ENCODE measurements at regions not wholly inside any gene's neighbourhood (a gene's known extent, or its start where the extent isn't known, plus 50 kb on each side); places are given as distances from the start of the nearest gene placed in this dataset.

GRCh38 chr2:111219285-111219684, 98.6 kb downstream of the BCL2L11 start:
- no peak for TF ChIP-seq CTCF (IDR thresholded peaks at IDR 0.05; ENCODE audit: control insufficient read depth, insufficient read depth, low read depth, low read length, missing control alignments)
- no peak overlapping the region for H3K4me3 ChIP-seq (ENCODE audit: control insufficient read depth, low read depth, low read length)
- no peak for DNase-seq (ENCODE audit: low read depth)

DNA sequence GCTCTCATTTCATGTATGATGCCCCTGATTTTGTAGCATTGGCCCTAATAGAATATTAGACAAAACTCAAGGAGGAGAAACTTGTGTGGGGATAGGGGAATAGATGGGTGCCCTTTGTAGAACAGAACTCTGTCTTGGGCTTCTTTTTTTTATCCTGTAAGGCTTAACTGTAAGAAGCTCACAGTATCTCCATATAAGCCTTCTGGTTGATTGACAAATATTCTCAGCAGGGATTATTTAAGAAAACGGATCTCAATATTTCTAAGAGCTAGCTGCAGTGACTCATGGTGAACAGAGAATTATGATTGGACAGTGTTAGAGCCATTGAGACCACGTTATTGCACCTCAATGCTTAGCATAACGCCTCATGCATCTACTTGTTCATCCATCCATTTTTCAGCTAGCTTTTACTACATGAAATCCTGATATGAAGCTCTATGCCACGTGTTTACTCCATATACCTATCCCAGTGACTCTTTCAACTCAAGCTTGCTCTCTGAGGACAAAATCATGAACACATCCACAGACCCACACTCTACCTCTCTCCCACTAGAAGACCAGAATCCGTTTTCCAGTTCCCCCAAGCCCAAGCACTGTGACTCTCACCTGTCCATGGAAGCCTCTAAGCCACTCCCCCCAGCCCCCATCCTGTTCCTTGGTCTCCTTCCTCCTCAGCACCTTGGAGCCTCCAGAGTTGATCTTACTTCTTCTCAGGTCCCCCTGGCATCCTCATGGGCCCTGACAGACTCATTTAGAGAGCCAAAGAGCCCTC, 99.2 kb downstream of the BCL2L11 start:
- no peak for DNase-seq (ENCODE audit: low read depth)
- TF ChIP-seq CTCF (IDR thresholded peaks at IDR 0.05; ENCODE audit: control insufficient read depth, insufficient read depth, low read depth, low read length, missing control alignments), result no peak
- H3K4me3 ChIP-seq (ENCODE audit: control insufficient read depth, low read depth, low read length), result no peak overlapping the region

DNA sequence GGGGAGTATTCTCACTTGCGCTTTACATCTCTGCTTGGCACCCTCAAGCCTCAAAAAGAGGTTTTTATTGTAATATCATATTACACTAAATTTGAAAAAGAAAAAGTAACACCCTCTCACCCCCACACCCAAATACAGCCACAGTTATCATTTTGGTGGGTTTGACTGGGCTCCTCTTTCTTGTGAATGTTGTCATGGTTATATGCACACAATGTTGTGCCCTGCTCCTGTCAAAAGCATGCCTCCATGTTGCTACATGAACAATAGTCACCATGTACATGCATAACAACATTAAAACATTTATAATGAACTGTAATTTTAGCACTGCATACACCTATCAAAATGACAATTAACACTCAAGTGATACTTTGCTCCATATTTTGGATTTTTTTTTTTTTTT, 100.2 kb downstream of the BCL2L11 start:
- no peak overlapping the region for H3K4me3 ChIP-seq (ENCODE audit: control insufficient read depth, low read depth, low read length)
- no peak for DNase-seq (ENCODE audit: low read depth)
- no peak for TF ChIP-seq CTCF (IDR thresholded peaks at IDR 0.05; ENCODE audit: control insufficient read depth, insufficient read depth, low read depth, low read length, missing control alignments)

DNA sequence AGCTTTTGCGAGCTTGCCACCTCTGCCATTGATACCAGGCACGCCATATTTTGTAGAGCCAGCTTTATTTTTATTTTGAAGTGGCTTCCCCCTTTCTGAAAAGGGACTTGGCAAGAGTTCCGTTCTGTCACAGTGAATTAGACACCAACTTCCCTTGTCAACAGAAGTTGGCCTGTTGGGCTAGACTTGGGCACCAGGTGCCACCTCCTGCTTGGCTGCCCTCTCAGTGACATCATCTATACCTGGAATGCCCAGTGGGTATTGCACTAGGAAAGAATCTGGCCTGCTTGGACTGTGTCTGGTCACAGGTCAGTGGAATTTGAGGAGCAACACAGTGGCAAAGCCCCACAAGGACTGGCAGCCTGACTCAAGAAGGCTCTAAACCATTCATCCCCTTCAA, 101.0 kb downstream of the BCL2L11 start:
- no peak for DNase-seq (ENCODE audit: low read depth)
- H3K4me3 ChIP-seq (ENCODE audit: control insufficient read depth, low read depth, low read length), result no peak overlapping the region
- no peak for TF ChIP-seq CTCF (IDR thresholded peaks at IDR 0.05; ENCODE audit: control insufficient read depth, insufficient read depth, low read depth, low read length, missing control alignments)

DNA sequence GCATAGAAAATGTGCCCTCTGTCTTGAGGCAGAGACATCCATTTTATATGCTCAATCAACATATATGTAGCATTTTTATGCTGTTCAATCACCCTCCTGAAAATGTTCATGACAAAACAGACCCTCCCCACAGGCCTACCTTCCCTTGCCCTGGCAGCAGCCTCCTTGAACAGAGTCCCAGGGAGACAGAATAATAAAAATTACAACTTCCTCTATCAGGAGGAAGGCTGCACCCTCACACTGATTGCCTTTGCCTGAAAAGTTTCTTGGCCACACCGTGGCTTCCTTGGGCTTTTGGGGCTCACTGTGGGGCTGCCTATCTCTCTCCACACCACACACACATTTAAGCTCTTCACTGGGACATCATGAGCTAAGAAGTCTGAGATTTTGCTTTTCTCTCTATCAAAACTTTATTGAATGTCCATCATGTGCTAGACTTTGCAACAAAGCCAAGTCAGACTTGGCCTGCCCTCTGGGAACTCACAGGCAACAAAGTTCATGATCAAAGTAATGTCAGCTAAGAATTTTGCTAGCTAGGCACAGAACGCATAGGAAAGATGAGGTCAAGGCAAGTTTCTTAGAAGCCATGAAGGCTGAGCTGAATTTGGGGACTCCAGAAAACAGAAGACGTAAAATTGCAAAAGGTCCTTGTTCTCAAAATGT, 101.6 kb downstream of the BCL2L11 start:
- DNase-seq (ENCODE audit: low read depth), result no peak
- no peak for TF ChIP-seq CTCF (IDR thresholded peaks at IDR 0.05; ENCODE audit: control insufficient read depth, insufficient read depth, low read depth, low read length, missing control alignments)
- H3K4me3 ChIP-seq (ENCODE audit: control insufficient read depth, low read depth, low read length), result no peak overlapping the region

DNA sequence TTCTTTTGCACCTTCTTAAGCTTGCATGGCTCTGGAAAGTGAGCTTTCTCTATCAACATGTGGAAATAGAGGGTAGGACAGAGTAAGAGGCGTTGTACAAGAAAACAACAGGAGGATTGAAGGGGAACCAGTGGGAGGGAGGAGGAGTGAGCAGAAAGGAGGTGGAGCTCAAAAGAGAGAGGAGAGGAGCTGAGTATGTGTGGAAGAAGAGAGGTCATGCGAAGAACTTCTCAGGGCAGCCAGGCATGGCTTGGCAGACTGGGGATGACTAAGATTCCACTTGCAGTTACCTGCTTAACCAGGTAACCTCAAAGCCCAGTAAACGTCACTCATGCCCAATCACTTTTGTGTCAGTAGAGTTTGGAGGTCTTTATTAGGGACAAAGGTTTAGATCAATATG, 105.1 kb downstream of the BCL2L11 start:
- no peak for TF ChIP-seq CTCF (IDR thresholded peaks at IDR 0.05; ENCODE audit: control insufficient read depth, insufficient read depth, low read depth, low read length, missing control alignments)
- no peak for DNase-seq (ENCODE audit: low read depth)
- no peak overlapping the region for H3K4me3 ChIP-seq (ENCODE audit: control insufficient read depth, low read depth, low read length)

Measured in AG09309 (cell line).